ENCODE measurements at regions not wholly inside any gene's neighbourhood (a gene's known extent, or its start where the extent isn't known, plus 50 kb on each side); places are given as distances from the start of the nearest gene placed in this dataset.

DNA sequence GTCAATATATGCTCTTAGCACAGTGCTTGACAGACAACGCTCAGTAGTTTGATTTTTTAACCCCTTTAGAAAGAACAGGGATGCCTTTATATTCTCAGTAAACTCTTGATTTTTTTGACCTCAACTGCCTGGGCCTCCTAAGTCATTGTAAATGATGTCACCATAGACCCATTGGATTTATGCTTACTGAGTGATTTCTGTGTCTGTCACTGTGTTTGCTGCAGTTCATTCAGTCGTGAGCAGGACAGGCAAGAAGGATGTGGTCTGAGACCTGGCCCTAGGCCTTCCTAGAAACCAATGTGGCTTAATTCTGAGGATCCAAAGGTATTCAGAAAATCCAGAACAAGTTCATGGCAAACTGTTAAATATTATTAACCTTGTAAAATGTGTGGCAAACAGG lies 868.1 kb downstream of the XPNPEP1 start:
- TF ChIP-seq ZBTB7A (IDR thresholded peaks at IDR 0.05; ENCODE audit: low read depth) (no peak), TAF1 (IDR thresholded peaks at IDR 0.05; ENCODE audit: low read depth) (no peak), TEAD4 (IDR thresholded peaks at IDR 0.05) (no peak), YY1 (IDR thresholded peaks at IDR 0.05; ENCODE audit: low read depth) (no peak), NFIC (IDR thresholded peaks at IDR 0.05) (no peak), RAD21 (IDR thresholded peaks at IDR 0.05; ENCODE audit: low read depth) (no peak)
- TF ChIP-seq, protein P1, sequence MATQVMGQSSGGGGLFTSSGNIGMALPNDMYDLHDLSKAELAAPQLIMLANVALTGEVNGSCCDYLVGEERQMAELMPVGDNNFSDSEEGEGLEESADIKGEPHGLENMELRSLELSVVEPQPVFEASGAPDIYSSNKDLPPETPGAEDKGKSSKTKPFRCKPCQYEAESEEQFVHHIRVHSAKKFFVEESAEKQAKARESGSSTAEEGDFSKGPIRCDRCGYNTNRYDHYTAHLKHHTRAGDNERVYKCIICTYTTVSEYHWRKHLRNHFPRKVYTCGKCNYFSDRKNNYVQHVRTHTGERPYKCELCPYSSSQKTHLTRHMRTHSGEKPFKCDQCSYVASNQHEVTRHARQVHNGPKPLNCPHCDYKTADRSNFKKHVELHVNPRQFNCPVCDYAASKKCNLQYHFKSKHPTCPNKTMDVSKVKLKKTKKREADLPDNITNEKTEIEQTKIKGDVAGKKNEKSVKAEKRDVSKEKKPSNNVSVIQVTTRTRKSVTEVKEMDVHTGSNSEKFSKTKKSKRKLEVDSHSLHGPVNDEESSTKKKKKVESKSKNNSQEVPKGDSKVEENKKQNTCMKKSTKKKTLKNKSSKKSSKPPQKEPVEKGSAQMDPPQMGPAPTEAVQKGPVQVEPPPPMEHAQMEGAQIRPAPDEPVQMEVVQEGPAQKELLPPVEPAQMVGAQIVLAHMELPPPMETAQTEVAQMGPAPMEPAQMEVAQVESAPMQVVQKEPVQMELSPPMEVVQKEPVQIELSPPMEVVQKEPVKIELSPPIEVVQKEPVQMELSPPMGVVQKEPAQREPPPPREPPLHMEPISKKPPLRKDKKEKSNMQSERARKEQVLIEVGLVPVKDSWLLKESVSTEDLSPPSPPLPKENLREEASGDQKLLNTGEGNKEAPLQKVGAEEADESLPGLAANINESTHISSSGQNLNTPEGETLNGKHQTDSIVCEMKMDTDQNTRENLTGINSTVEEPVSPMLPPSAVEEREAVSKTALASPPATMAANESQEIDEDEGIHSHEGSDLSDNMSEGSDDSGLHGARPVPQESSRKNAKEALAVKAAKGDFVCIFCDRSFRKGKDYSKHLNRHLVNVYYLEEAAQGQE (IDR thresholded peaks at IDR 0.05; ENCODE audit: low read depth) = no peak

Data from Ishikawa (cell line).